Erythroblast (primary cell): ENCODE measurements at regions not wholly inside any gene's neighbourhood (a gene's known extent, or its start where the extent isn't known, plus 50 kb on each side); places are given as distances from the start of the nearest gene placed in this dataset.
"Not testable (repeated sequence)": the region's sequence is repeated elsewhere in the genome, so short reads cannot be mapped to it uniquely, and the experiment has no call there.

Experiments
- DNase-seq, 2 experiments: peaks; one replicate each; lab custom pipeline; 2025; lab: John Stamatoyannopoulos, UW
- GATA1 ChIP-seq: IDR thresholded peaks from 2 replicates; pipeline ENCODE4 v1.6.1; 2011; ENCODE audit warnings: low read depth, mild to moderate bottlenecking, control low read depth, low read length, moderate library complexity
- POLR2A ChIP-seq: IDR thresholded peaks from 2 replicates; pipeline ENCODE4 v1.6.1; 2011; ENCODE audit warnings: mild to moderate bottlenecking, low read length

- TF ChIP-seq GATA1: no peak
- no peak for TF ChIP-seq POLR2A
- no peak for DNase-seq
Observed at GRCh38 chr6:84877515-84878210, 113.3 kb upstream of the TBX18 start.

- TF ChIP-seq GATA1 (no peak), POLR2A (no peak)
- DNase-seq: no peak
Observed at GRCh38 chr6:84876723-84877514, 112.5 kb upstream of the TBX18 start.

- TF ChIP-seq GATA1: no peak
- TF ChIP-seq POLR2A: no peak
- no peak for DNase-seq
Observed at GRCh38 chr6:84872996-84873723, 108.8 kb upstream of the TBX18 start.

- DNase-seq: no peak
- TF ChIP-seq POLR2A (no peak), GATA1 (no peak)
Observed at GRCh38 chr6:84871925-84872324, 107.5 kb upstream of the TBX18 start.

- TF ChIP-seq POLR2A (no peak), GATA1 (no peak)
- DNase-seq: no peak
Observed at GRCh38 chr6:84870672-84871071, 106.3 kb upstream of the TBX18 start.

GRCh38 chr6:84868149-84868548, 103.8 kb upstream of the TBX18 start:
- no peak for TF ChIP-seq POLR2A
- TF ChIP-seq GATA1: no peak
- DNase-seq: no peak

- DNase-seq: no peak
- no peak for TF ChIP-seq GATA1
- no peak for TF ChIP-seq POLR2A
Observed at GRCh38 chr6:84867521-84867920, 103.1 kb upstream of the TBX18 start.

GRCh38 chr6:84866715-84867114, 102.3 kb upstream of the TBX18 start:
- no peak for TF ChIP-seq POLR2A
- TF ChIP-seq GATA1: no peak
- no peak for DNase-seq

GRCh38 chr6:84865372-84865771, 101.0 kb upstream of the TBX18 start:
- not testable (repeated sequence) for DNase-seq

- DNase-seq: no peak
- no peak for TF ChIP-seq GATA1
Observed at GRCh38 chr6:84862843-84863242, 98.4 kb upstream of the TBX18 start.

- no peak for DNase-seq
- TF ChIP-seq POLR2A (no peak), GATA1 (no peak)
Observed at GRCh38 chr6:84860920-84861319, 96.5 kb upstream of the TBX18 start.

- no peak for DNase-seq
Observed at GRCh38 chr6:84860509-84860908, 96.1 kb upstream of the TBX18 start.

GRCh38 chr6:84854811-84855400, 90.5 kb upstream of the TBX18 start:
- no peak for TF ChIP-seq GATA1
- TF ChIP-seq POLR2A: no peak
- no peak for DNase-seq

More at GRCh38 chr6:84860509-84860908, 96.1 kb upstream of the TBX18 start:
- TF ChIP-seq GATA1: no peak
- no peak for TF ChIP-seq POLR2A

GRCh38 chr6:84853901-84854300, 89.5 kb upstream of the TBX18 start:
- TF ChIP-seq GATA1: no peak
- TF ChIP-seq POLR2A: no peak
- no peak for DNase-seq
